ENCODE measurements at regions not wholly inside any gene's neighbourhood (a gene's known extent, or its start where the extent isn't known, plus 50 kb on each side); places are given as distances from the start of the nearest gene placed in this dataset.

- TF ChIP-seq CTCF (IDR thresholded peaks at IDR 0.05; ENCODE audit: extremely low read depth in 1 of 2, insufficient read depth in 1 of 2, low read depth in 1 of 2, low read length in 2 of 2) (no peak), POLR2AphosphoS5 (IDR thresholded peaks at IDR 0.05; ENCODE audit: insufficient read depth, low read depth, low read length) (no peak), FOS (IDR thresholded peaks at IDR 0.05; ENCODE audit: borderline replicate concordance, insufficient read depth, low read length) (no peak), EZH2 (IDR thresholded peaks at IDR 0.05; ENCODE audit: borderline replicate concordance, low read depth, low read length, severe bottlenecking) (no peak), MAX (IDR thresholded peaks at IDR 0.05; ENCODE audit: insufficient read depth, insufficient read length) (no peak), JUN (IDR thresholded peaks at IDR 0.05; ENCODE audit: borderline replicate concordance, insufficient read depth, insufficient read length, low read depth) (no peak), POLR2A (IDR thresholded peaks at IDR 0.05; ENCODE audit: low read depth, low read length) (no peak), MYC (IDR thresholded peaks at IDR 0.05; ENCODE audit: low read depth, low read length) (no peak), GATA2 (IDR thresholded peaks at IDR 0.05; ENCODE audit: insufficient read depth, insufficient read length, low read depth, low read length) (no peak)
These were observed 598.8 kb upstream of the BRINP1 start for GRCh38 chr9:119967867-119968535.

Measured in endothelial cell of umbilical vein (primary cell).